Body of pancreas (tissue), 4 donors: ENCODE measurements at regions not wholly inside any gene's neighbourhood (a gene's known extent, or its start where the extent isn't known, plus 50 kb on each side); places are given as distances from the start of the nearest gene placed in this dataset.

Experiments used
- CTCF ChIP-seq, 7 experiments: fragments of 450-650 bp in 4 of 7; fragments of 200-600 bp in 3 of 7; sonication (generic) in 3 of 7; IDR thresholded peaks; one replicate each; pipeline ENCODE4 v1.5.1; 2016 to 2019; ENCODE audit warnings: antibody characterized with exemption in 7 of 7
- POLR2A ChIP-seq, 3 donors: fragments of 450-650 bp; IDR thresholded peaks; one replicate each; pipeline ENCODE4 v1.6.1; 2016; ENCODE audit warnings: antibody characterized with exemption in 3 of 3, mild to moderate bottlenecking in 2 of 3

DNA sequence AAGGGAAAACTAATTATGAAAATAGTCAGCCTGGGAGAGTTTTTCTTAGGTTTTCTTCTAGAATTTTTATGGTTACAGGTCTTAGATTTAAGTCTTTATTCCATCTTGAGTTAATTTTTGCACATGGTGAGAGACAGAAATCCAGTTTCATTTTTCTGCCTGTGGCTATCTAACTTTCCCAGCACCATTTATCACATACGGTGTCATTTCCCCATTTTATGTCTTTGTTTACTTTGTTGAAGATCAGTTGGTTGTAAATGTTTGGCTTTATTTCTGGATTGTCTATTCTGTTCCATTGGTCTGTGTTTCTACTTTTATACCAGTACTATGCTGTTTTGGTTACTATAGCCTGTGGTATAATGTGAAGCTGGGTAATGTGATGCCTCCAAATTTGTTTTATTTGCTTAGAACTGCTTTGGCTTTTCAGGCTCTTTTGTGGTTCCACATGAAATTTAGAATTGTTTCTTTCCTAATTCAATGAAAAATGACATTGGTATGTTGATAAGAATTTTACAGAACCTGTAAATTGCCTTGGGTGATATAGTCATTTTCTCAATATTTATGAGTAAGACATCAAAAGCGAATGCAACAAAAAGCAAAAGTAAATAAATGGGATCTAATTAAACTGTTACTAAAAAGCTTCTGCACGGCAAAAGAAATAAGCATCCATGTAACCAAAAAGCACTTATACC is 146.1 kb upstream of the NOL4 start:
- no peak for TF ChIP-seq POLR2A (IDR thresholded peaks at IDR 0.05)
- TF ChIP-seq CTCF (IDR thresholded peaks at IDR 0.05) = no peak
